GM21360 (cell line): ENCODE measurements at regions not wholly inside any gene's neighbourhood (a gene's known extent, or its start where the extent isn't known, plus 50 kb on each side); places are given as distances from the start of the nearest gene placed in this dataset.
"Not testable (repeated sequence)": the region's sequence is repeated elsewhere in the genome, so short reads cannot be mapped to it uniquely, and the experiment has no call there.

ENCODE experiments used
- ATAC-seq: cut with Tn5 transposase; IDR thresholded peaks from one replicate; pipeline ENCODE4 v1.9.1; 2021; ENCODE audit warnings: mild to moderate bottlenecking, moderate library complexity; ENCODE audit not compliant: unreplicated experiment

- no peak for ATAC-seq
Measured at GRCh38 chr21:28431527-28432200, 561.0 kb downstream of the LTN1 start.

DNA sequence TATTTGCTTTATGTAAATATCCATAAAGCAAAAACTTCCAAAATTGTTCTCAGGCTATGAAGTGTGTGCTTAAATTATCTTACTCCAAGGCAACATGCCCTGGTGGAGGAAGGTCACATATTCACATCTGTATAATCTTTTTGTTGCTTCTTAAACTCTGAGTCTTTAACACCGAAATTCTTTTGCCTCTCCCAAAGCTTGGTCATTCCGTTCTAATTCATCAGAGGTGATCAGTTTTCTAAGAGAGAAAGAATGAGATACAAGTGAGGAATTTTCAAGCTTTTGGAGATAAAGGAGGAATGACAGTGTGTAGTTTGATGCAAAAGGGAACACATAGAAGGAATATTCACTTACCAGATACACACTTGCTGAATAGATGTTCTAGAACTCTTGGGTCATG is 561.7 kb downstream of the LTN1 start:
- no peak for ATAC-seq

DNA sequence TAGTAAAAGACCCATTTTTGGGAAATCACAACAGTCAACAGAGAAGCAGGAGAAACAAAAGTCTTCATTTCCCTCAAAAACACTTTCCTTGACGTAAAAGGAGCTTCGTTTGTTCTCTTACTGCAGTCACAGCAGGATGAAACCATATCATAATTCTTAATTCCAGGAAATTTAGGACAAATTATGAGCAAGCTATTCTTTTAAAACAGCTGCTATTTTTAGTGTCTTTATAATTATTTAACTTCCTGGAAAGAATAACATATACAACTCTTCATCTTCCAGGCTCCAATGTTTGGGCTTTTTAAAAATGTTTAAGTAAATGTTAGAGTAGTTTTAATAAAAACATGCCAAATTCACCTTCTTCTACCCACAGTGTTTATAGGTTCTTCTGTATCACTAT is 563.5 kb downstream of the LTN1 start:
- no peak for ATAC-seq

- no peak for ATAC-seq
Measured at GRCh38 chr21:28427394-28428022, 565.2 kb downstream of the LTN1 start.

GRCh38 chr21:28426545-28426944 is 566.1 kb downstream of the LTN1 start:
- ATAC-seq: no peak

DNA sequence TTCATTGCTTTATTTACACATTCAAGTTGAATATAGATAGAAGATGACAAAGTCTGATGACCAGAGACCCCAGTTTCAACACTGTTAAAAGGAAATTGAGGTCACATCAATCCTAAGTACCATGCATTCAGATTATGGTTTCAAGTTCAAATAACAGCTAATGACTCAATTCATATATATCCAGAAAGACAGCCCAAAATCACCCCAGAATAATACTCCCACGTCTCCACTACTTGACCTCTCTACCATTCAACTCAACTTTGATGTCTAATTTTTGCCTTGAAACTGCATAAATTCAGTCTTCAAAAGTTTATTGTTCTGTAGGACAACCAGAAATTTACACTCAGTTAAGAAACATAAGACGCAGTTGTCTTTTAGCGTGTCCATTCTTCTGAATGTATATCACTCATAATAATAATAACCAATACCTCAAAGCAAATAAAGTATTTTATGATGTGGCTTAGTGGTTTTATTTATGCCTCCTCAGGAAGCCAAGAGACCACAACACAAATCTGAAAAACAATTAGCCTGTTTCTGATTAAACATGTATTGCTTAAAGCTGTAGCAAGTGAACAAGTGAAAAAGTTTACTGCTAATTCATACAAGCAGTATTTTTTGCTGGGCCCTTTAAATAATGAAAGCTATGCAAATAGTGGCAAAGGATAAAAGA is 569.0 kb downstream of the LTN1 start:
- no peak for ATAC-seq

GRCh38 chr21:28421716-28422524 is 570.8 kb downstream of the LTN1 start:
- no peak for ATAC-seq

DNA sequence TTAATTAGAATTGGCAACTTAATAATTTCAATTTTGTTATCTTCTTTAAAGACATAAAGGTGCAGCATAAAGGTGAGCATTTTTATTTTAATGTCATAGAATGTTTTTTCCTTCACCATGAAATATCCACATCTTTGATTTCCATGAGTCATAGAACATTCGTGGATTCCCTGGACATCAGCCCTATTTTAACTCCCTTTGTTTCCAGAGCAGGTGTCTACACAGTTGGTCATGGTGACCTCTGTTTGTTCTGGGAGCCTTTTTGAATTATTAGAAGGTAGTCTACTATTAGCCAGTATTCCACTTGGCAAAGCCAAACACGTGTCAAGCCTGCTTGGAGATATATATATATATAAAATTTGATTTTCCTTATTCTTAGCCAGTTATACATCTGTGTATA is 572.9 kb downstream of the LTN1 start:
- no peak for ATAC-seq

DNA sequence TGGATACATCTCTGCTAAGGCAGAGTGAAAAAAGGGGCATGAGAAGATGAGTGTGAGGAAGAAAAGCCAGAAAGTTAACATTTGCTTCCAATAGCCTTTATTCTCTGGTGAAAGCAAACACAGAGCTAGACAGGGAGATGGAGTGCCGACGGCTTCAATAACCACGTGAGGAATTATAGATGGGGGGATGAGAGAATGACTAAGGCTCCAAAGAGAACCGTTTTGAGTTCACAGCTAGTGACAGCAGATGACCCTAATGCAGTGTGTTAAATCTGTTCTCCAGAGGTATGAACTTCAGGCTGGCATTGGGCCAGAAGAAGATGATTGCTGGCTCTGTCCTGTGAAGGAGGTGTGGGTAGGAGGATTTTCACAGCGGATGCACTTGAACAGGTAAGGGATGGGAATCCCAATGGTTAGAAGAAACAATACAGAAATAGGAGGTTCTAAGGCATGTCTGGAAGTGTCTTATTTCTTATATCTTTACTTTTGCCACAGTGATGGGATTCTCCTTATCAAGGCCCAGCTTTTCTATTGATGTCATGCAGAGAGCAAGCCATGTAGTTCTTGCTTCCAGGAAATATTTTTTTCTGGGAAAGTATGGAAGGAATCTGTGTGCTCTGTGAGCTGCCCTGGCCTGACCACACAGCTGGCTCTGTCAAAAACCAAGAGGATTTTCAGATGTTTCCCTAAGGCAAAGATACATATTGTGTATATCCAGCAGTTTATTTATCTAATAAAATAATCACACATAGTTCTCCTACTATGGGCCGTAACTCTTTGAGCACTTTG is 573.8 kb downstream of the LTN1 start:
- no peak for ATAC-seq

GRCh38 chr21:28410256-28410655 is 582.4 kb downstream of the LTN1 start:
- no peak for ATAC-seq

GRCh38 chr21:28402616-28402989 is 590.1 kb downstream of the LTN1 start:
- no peak for ATAC-seq

GRCh38 chr21:28397040-28397439 is 595.6 kb downstream of the LTN1 start:
- ATAC-seq: no peak

GRCh38 chr21:28396421-28396820 is 596.3 kb downstream of the LTN1 start:
- no peak for ATAC-seq

DNA sequence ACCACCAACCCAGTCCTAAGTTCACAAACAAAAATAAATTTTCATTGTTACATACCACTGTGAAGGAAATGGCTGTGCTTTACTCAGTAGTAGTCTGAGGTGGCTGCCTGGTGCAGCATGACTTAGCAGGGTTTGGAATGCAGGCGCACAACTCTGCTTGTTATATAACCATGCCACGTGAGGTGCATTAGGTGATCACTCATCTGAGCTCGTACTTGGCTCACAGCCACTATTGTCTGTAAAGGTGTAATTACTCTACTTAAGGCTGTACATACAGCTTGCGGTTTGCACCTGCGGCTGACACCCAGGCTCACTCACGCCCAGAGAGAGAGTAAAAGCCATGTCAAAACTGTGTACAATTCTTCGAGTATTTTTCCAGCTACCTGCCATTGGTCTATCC is 599.4 kb downstream of the LTN1 start:
- ATAC-seq: no peak

- no peak for ATAC-seq
Measured at GRCh38 chr21:28391938-28392849, 600.5 kb downstream of the LTN1 start.

GRCh38 chr21:28387220-28387619 is 605.5 kb downstream of the LTN1 start:
- ATAC-seq: no peak

DNA sequence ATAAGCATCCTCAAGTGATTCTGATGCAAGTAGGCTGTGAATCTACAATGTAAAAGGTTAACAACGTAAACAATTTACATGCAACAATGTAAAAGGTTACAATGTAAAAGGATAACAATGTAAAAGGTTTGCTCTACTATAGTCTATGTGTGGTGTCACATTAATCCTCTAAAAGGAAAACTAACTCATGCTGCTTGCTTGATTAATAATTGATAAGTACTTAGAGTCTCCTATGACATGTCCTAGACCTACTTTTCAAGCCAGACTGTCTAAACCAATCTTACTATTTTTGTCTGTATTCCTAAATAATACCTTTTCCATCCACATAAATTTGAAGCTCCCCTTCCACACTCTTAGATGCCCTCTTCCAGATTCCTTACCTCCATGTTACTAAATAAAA is 606.8 kb downstream of the LTN1 start:
- no peak for ATAC-seq

DNA sequence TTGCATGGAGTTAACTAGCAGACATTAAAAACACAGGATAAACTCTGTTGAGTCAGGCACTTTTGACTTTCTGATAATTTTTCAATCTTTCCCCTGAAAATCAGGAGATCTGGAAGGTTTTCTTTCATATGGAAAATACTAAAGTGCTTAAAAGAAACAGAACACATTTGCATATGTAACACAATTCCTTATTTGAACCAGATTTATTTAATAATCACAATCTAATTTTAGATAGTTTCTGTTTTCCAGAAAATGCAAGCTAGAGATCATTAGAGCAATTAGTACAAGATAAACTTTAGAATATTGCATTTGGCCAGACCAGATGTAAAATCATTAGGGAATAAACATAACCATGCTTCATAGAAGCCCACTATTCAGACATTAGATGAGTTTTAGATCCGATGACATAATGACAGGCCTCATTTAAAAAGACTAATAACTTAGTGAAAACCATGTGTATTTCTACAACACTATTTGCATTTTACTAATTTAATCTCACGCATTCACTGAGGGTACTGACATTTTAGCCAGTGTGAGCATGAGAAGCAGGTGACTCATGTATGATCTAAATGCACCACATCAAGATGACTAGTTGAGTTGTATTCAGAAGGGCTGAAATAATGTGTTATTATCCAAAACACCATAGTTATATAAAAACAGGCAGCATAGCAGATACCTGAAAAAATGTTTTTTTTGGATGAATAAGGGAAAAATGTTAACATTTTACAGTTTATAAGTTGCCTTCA is 611.5 kb downstream of the LTN1 start:
- not testable (repeated sequence) for ATAC-seq

DNA sequence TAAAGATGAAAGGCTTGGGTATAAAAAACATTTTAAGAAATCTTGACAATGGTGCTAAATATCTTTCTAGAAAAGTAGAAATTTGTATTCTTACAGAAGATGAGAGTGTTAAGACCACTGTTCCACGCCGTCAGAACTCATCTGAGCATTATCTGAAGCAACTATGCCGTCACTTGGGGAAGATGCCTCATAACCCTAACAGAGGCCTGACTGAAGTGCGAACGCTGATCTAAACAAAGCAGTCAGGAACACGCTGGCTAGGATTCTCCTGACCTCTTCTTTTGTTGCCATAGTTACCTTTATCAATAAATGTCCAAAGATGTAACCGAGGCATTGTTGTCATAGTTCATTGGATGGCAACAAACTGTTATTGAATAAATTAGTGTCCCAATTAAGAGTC is 612.4 kb downstream of the LTN1 start:
- ATAC-seq: no peak
